ENCODE measurements at regions not wholly inside any gene's neighbourhood (a gene's known extent, or its start where the extent isn't known, plus 50 kb on each side); places are given as distances from the start of the nearest gene placed in this dataset.

DNA sequence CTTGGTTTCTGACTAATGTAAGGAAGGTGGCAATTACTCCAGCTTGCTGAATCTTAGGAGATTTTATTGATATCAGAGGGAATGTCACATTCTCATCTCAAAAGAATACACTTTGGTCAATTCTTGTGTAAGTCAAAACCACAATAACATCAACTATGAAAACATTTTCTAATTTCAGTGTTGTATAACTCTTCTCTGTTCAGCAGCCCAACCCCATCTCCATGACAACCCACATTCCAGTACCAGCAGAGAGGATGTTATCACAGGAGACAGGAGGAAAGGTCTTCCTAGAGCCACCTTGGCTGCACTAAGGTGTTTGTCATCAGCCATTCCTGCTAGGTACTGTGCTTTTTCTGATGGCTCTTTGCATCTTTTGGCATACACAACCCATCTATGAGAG lies 529.1 kb upstream of the BRINP1 start:
- H3K9me3 ChIP-seq (ENCODE audit: control insufficient read depth, low read depth, low read length), result no peaks in the 10 kb centered on the region
- H3K56ac ChIP-seq (ENCODE audit: insufficient read length, low read depth, low read length), result no peak overlapping the region
- H3K23ac ChIP-seq (ENCODE audit: insufficient read length, low read depth, low read length), result no peak overlapping the region
- no peak overlapping the region for H2BK20ac ChIP-seq (ENCODE audit: low read depth, low read length, poor library complexity, severe bottlenecking)
- no peaks in the 10 kb centered on the region for H3K79me1 ChIP-seq (ENCODE audit: insufficient read depth, low read depth, low read length, poor library complexity, severe bottlenecking)
- no peak overlapping the region for H2AFZ ChIP-seq (ENCODE audit: low read length)
- H3K4ac ChIP-seq (ENCODE audit: low read depth, low read length), result no peak overlapping the region
- H3K4me1 ChIP-seq (ENCODE audit: insufficient read depth, low read length), result no peaks in the 10 kb centered on the region
- no peak overlapping the region for H2BK120ac ChIP-seq (ENCODE audit: low read depth, low read length, poor library complexity, severe bottlenecking)
- no peak overlapping the region for H3K18ac ChIP-seq (ENCODE audit: insufficient read length, low read depth, low read length)
- no peak overlapping the region for H3K4me2 ChIP-seq (ENCODE audit: insufficient read depth, insufficient read length, low read length)
- no peak overlapping the region for H4K8ac ChIP-seq (replicated peaks; ENCODE audit: insufficient read length, low read depth, low read length)
- H2BK5ac ChIP-seq (ENCODE audit: insufficient read length, low read length), result no peak overlapping the region
- Mint-ChIP-seq H3K9me3 (peaks cover 0 to 6% of the 10 kb centered on the region in 2 experiments; a peak in 2 of 5 replicates), H3K4me1 (peaks cover 8 to 9% of the 10 kb centered on the region in 2 experiments), H3K36me3 (ENCODE audit: insufficient read depth in 1 of 3, low read depth in 3 of 3) (peaks cover 0 to 4% (median 0%) of the 10 kb centered on the region in 3 experiments; a peak in 1 of 7 replicates), H3K27ac (no peak overlapping the region), H3K27me3 (ENCODE audit: low read depth) (peaks cover 6% of the 10 kb centered on the region), H3K4me3 (no peak overlapping the region)
- TF ChIP-seq, protein P1, sequence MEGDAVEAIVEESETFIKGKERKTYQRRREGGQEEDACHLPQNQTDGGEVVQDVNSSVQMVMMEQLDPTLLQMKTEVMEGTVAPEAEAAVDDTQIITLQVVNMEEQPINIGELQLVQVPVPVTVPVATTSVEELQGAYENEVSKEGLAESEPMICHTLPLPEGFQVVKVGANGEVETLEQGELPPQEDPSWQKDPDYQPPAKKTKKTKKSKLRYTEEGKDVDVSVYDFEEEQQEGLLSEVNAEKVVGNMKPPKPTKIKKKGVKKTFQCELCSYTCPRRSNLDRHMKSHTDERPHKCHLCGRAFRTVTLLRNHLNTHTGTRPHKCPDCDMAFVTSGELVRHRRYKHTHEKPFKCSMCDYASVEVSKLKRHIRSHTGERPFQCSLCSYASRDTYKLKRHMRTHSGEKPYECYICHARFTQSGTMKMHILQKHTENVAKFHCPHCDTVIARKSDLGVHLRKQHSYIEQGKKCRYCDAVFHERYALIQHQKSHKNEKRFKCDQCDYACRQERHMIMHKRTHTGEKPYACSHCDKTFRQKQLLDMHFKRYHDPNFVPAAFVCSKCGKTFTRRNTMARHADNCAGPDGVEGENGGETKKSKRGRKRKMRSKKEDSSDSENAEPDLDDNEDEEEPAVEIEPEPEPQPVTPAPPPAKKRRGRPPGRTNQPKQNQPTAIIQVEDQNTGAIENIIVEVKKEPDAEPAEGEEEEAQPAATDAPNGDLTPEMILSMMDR (conservative IDR thresholded peaks at IDR 0.05), result no peak
- H4K20me1 ChIP-seq (ENCODE audit: control insufficient read depth, insufficient read depth, insufficient read length), result no peaks in the 10 kb centered on the region
- no peak overlapping the region for H2BK15ac ChIP-seq (ENCODE audit: low read depth, low read length)
- H4K5ac ChIP-seq (ENCODE audit: insufficient read length, low read depth, low read length), result no peak overlapping the region
- no peak overlapping the region for H3K14ac ChIP-seq (ENCODE audit: insufficient read depth, low read length)
- no peak overlapping the region for H3K27ac ChIP-seq (ENCODE audit: insufficient read length, low read depth, low read length)
- H3K27me3 ChIP-seq (ENCODE audit: insufficient read depth, low read length), result no peaks in the 10 kb centered on the region
- H3K9ac ChIP-seq (ENCODE audit: extremely low read depth, insufficient read length, low read length), result no peak overlapping the region
- no peaks in the 10 kb centered on the region for H3K79me2 ChIP-seq (ENCODE audit: insufficient read depth, low read length)
- DNase-seq, result no peak
- no peak overlapping the region for H2AK5ac ChIP-seq (ENCODE audit: insufficient read length, low read length)
- H3T11ph ChIP-seq (ENCODE audit: low read length), result no peak overlapping the region
- H4K91ac ChIP-seq (ENCODE audit: insufficient read length, low read depth, low read length), result no peak overlapping the region
- H2BK12ac ChIP-seq (ENCODE audit: insufficient read length, low read depth, low read length), result no peak overlapping the region
- H3K23me2 ChIP-seq (ENCODE audit: insufficient read length, low read depth, low read length, poor library complexity, severe bottlenecking), result no peaks in the 10 kb centered on the region

Measured in H9 (cell line).